NCI-H510A treated with DMSO at 0.1 percent for 48 hours (cell line): ENCODE measurements at regions not wholly inside any gene's neighbourhood (a gene's known extent, or its start where the extent isn't known, plus 50 kb on each side); places are given as distances from the start of the nearest gene placed in this dataset.
"Not testable (repeated sequence)": the region's sequence is repeated elsewhere in the genome, so short reads cannot be mapped to it uniquely, and the experiment has no call there.

ENCODE experiments used
- DNase-seq: peaks from one replicate; lab custom pipeline; 2025; lab: John Stamatoyannopoulos, UW

- DNase-seq = no peak
Observed at GRCh38 chrX:113048896-113049295, 208.3 kb upstream of the AMOT start.

GRCh38 chrX:113048480-113048879 is 207.8 kb upstream of the AMOT start:
- DNase-seq = no peak

GRCh38 chrX:113033966-113034680 is 193.5 kb upstream of the AMOT start:
- no peak for DNase-seq

GRCh38 chrX:113019958-113020357 is 179.3 kb upstream of the AMOT start:
- no peak for DNase-seq

- DNase-seq = no peak
Observed at GRCh38 chrX:113009837-113010236, 169.2 kb upstream of the AMOT start.

- no peak for DNase-seq
Observed at GRCh38 chrX:113009029-113009428, 168.4 kb upstream of the AMOT start.

- DNase-seq = no peak
Observed at GRCh38 chrX:113001836-113002235, 161.2 kb upstream of the AMOT start.

GRCh38 chrX:112997991-112998390 is 157.4 kb upstream of the AMOT start:
- no peak for DNase-seq

- DNase-seq = no peak
Observed at GRCh38 chrX:112991801-112992200, 151.2 kb upstream of the AMOT start.

GRCh38 chrX:112979879-112980278 is 139.2 kb upstream of the AMOT start:
- no peak for DNase-seq

- no peak for DNase-seq
Observed at GRCh38 chrX:112968351-112969133, 127.9 kb upstream of the AMOT start.

GRCh38 chrX:112967903-112968302 is 127.3 kb upstream of the AMOT start:
- DNase-seq = no peak

GRCh38 chrX:112967341-112967740 is 126.7 kb upstream of the AMOT start:
- no peak for DNase-seq

GRCh38 chrX:112961981-112962380 is 121.3 kb upstream of the AMOT start:
- DNase-seq = no peak

- no peak for DNase-seq
Observed at GRCh38 chrX:112947981-112948615, 107.5 kb upstream of the AMOT start.

- DNase-seq = no peak
Observed at GRCh38 chrX:112946227-112946626, 105.6 kb upstream of the AMOT start.

- no peak for DNase-seq
Observed at GRCh38 chrX:112945826-112946225, 105.2 kb upstream of the AMOT start.

- no peak for DNase-seq
Observed at GRCh38 chrX:112941209-112941837, 100.7 kb upstream of the AMOT start.

- DNase-seq = no peak
Observed at GRCh38 chrX:112935029-112935428, 94.4 kb upstream of the AMOT start.

- DNase-seq = no peak
Observed at GRCh38 chrX:112931900-112932299, 91.3 kb upstream of the AMOT start.

- no peak for DNase-seq
Observed at GRCh38 chrX:112931478-112931877, 90.8 kb upstream of the AMOT start.

GRCh38 chrX:112923381-112923780 is 82.8 kb upstream of the AMOT start:
- not testable (repeated sequence) for DNase-seq

GRCh38 chrX:112913807-112914206 is 73.2 kb upstream of the AMOT start:
- no peak for DNase-seq
